B cell (primary cell): ENCODE measurements at regions not wholly inside any gene's neighbourhood (a gene's known extent, or its start where the extent isn't known, plus 50 kb on each side); places are given as distances from the start of the nearest gene placed in this dataset.

Experiments
- CTCF ChIP-seq: fragments of 200-600 bp; IDR thresholded peaks from one replicate; pipeline ENCODE4 v1.8.0; 2022; ENCODE audit warnings: antibody characterized with exemption, mild to moderate bottlenecking
- EZH2 ChIP-seq: IDR thresholded peaks from 2 replicates; pipeline ENCODE4 v1.6.1; 2012; ENCODE audit warnings: borderline replicate concordance, low read depth, mild to moderate bottlenecking, moderate library complexity, low read length; ENCODE audit not compliant: insufficient read depth, poor library complexity, severe bottlenecking

DNA sequence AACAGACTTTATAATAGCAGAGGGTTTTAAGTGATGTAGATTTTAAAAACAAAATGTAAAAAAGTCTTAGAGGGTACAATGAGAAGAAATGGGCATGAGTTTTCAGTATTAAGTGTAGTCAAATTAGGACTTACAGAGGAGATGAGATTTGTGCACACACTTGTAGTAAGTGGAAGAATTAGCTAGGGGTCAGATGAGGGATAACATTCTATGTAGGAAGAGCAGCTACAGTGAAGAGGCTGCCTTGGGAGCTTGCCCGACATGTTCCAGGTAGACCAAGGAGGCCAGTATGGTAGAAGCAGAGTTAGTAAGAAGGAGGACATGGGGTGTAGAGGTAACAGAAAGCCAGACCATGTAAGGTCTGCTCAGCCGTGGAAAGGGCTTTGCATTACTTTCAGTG lies 189.2 kb upstream of the DSEL start:
- TF ChIP-seq CTCF: no peak
- TF ChIP-seq EZH2: no peak
